ENCODE measurements at regions not wholly inside any gene's neighbourhood (a gene's known extent, or its start where the extent isn't known, plus 50 kb on each side); places are given as distances from the start of the nearest gene placed in this dataset.
"Not testable (repeated sequence)": the region's sequence is repeated elsewhere in the genome, so short reads cannot be mapped to it uniquely, and the experiment has no call there.

- TF ChIP-seq, protein P1, sequence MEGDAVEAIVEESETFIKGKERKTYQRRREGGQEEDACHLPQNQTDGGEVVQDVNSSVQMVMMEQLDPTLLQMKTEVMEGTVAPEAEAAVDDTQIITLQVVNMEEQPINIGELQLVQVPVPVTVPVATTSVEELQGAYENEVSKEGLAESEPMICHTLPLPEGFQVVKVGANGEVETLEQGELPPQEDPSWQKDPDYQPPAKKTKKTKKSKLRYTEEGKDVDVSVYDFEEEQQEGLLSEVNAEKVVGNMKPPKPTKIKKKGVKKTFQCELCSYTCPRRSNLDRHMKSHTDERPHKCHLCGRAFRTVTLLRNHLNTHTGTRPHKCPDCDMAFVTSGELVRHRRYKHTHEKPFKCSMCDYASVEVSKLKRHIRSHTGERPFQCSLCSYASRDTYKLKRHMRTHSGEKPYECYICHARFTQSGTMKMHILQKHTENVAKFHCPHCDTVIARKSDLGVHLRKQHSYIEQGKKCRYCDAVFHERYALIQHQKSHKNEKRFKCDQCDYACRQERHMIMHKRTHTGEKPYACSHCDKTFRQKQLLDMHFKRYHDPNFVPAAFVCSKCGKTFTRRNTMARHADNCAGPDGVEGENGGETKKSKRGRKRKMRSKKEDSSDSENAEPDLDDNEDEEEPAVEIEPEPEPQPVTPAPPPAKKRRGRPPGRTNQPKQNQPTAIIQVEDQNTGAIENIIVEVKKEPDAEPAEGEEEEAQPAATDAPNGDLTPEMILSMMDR (IDR thresholded peaks at IDR 0.05) = not testable (repeated sequence)
- not testable (repeated sequence) for TF ChIP-seq POLR2A (IDR thresholded peaks at IDR 0.05)
Measured at GRCh38 chr15:28788176-28788575, 60.3 kb downstream of the GOLGA6L7 start.
